Activated T-helper 2 cell treated with anti-CD3 and anti-CD28 coated beads, Interferon-gamma antibody, Interleukin-2, Interleukin-4, amounts not matched to agents 10 μg/mL and 5 μg/mL and 100 μg/mL, durations not matched to agents 14 hours and 24 hours and 36 hours (primary cell): ENCODE measurements at regions not wholly inside any gene's neighbourhood (a gene's known extent, or its start where the extent isn't known, plus 50 kb on each side); places are given as distances from the start of the nearest gene placed in this dataset.
"Not testable (repeated sequence)": the region's sequence is repeated elsewhere in the genome, so short reads cannot be mapped to it uniquely, and the experiment has no call there.

Experiments used
- DNase-seq: peaks from one replicate; pipeline ENCODE4 v3.0.0; 2021; ENCODE audit warnings: low spot score
- H3K27ac Mint-ChIP-seq: one replicate; pipeline ENCODE4 v1.8.0; 2021; ENCODE audit warnings: mixed read lengths
- H3K27me3 Mint-ChIP-seq: one replicate; pipeline ENCODE4 v1.8.0; 2021; ENCODE audit warnings: low read depth, mixed read lengths
- H3K36me3 Mint-ChIP-seq: one replicate; pipeline ENCODE4 v1.8.0; 2021; ENCODE audit warnings: low read depth, mixed read lengths
- H3K4me1 Mint-ChIP-seq: one replicate; pipeline ENCODE4 v1.8.0; 2021; ENCODE audit warnings: low read depth, mixed read lengths
- H3K4me3 Mint-ChIP-seq: one replicate; pipeline ENCODE4 v1.8.0; 2021; ENCODE audit warnings: low read depth, mild to moderate bottlenecking, moderate library complexity, mixed read lengths
- H3K9me3 Mint-ChIP-seq: one replicate; pipeline ENCODE4 v1.8.0; 2021; ENCODE audit warnings: mixed read lengths
- intact Hi-C: fragments of 100-400 bp; cut with micrococcal nuclease; formaldehyde crosslinking; loops from one replicate; pipeline ENCODE4 v1.15.1; 2023

DNA sequence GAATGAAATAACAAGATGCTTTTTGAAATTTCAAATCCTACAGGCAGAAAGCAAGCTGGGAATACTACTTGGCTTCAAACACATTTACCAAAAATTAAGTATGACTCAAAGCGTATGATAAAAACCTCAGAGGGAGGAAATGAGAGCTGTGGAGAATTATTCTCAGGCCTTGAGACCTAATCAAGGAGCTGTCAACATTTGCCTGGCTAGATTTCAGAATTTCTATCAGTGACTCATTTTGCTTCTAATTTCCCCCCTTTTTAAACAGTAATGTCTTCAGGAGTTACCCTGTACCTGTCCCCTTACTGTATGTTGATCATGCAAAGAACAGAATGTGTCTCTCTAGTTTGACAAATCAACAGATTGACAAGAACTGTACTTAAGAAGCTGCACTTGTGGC is 1324.5 kb upstream of the DDX18 start:
- H3K27me3 Mint-ChIP-seq, result no peaks in the 10 kb centered on the region
- no peak overlapping the region for H3K4me3 Mint-ChIP-seq
- H3K36me3 Mint-ChIP-seq, result no peaks in the 10 kb centered on the region
- no peak overlapping the region for H3K27ac Mint-ChIP-seq
- H3K9me3 Mint-ChIP-seq, result peaks cover 57% of the 10 kb centered on the region
- intact Hi-C loops, result no loop called here
- no peaks in the 10 kb centered on the region for H3K4me1 Mint-ChIP-seq
- no peak for DNase-seq

DNA sequence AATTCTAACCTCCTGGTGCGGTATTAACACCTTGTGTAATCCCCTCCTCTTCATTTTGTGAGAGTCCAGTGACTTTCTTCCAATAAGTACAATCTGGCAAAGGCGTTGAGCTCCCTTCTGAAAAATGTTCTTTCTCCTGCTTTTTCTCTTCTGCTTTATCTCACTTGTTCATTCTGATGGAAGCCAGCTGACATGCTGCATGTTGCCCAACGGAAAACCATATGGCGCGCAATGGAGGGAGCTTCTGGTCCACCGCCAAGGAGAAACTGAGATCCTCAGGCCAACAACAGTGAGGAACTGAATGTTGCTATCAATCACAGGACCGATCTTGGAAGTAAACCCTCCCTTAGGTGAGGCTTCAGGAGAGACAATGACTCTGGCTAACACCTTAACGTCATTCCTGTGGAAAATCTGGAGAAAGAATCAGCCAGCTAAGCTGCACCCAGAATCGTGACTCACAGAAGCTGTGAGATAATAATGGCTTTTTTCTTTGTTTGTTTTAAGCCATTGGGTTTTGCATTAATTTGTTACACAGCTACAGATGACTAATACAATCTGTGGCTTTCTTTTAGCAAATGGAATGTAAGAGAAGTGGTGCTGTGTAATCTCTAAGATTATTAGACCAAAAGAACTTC is 1323.9 kb upstream of the DDX18 start:
- intact Hi-C loops, result no loop called here
- Mint-ChIP-seq H3K27ac (no peak overlapping the region), H3K4me3 (no peak overlapping the region), H3K36me3 (no peaks in the 10 kb centered on the region), H3K4me1 (no peaks in the 10 kb centered on the region), H3K9me3 (peaks cover 55% of the 10 kb centered on the region), H3K27me3 (no peaks in the 10 kb centered on the region)
- DNase-seq, result no peak

DNA sequence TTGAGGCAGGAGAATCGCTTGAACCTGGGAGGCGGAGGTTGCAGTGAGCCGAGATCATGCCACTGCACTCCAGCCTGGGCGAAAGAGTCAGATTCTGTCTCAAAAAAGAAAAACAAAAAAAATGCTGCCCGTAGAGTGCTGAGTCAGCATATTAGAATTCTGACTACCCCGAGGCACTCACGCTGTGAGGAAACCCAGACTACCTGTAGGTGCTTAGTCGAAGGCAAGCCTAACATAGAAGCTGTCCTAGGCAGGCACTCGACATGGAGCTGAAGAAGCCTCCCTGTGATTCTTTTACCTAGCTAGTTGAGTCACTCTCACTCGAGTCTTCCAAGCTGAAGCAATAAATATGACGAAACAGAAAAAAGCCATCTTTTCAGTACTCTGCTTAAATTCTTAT is 1323.2 kb upstream of the DDX18 start:
- no peaks in the 10 kb centered on the region for H3K27me3 Mint-ChIP-seq
- no peak for DNase-seq
- peaks cover 48% of the 10 kb centered on the region for H3K9me3 Mint-ChIP-seq
- no peaks in the 10 kb centered on the region for H3K36me3 Mint-ChIP-seq
- no peak overlapping the region for H3K4me3 Mint-ChIP-seq
- no peak overlapping the region for H3K27ac Mint-ChIP-seq
- H3K4me1 Mint-ChIP-seq, result no peaks in the 10 kb centered on the region
- intact Hi-C loops, result no loop called here

- Mint-ChIP-seq H3K36me3 (no peaks in the 10 kb centered on the region), H3K4me1 (no peaks in the 10 kb centered on the region)
- intact Hi-C loops, result no loop called here
These were observed 1315.1 kb upstream of the DDX18 start for GRCh38 chr2:116499389-116499788.

DNA sequence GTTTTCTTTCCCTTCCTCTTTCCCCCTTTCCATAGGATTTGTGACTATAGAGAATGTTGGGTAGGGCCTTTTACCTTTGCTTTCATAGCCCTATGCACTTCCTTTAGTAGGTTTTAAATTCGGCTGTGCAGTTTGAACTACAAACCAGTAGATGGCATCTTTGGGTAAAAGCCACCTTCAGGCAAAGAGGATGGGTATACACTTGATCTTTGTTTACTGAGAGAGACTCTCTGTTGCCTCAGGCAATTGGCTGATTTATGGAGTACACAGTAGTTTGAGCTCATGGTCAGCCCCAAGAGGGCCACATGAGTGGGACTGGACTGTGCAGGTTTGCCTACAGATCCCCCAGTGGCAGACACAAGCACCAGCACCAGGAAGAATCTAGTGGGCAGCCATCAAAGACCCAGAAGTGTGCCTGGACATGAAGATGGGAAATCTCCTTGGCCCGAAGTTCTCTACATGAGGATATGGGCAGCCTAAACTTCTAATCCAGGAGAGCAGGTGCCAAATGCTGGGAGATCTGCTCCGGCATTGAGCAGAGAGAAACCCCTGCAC is 1304.3 kb upstream of the DDX18 start:
- Mint-ChIP-seq H3K4me3 (no peak overlapping the region), H3K9me3 (peaks cover 22% of the 10 kb centered on the region), H3K27ac (no peak overlapping the region), H3K4me1 (no peaks in the 10 kb centered on the region), H3K27me3 (no peaks in the 10 kb centered on the region), H3K36me3 (no peaks in the 10 kb centered on the region)
- no peak for DNase-seq
- intact Hi-C loops, result no loop called here

More at GRCh38 chr2:116499389-116499788, 1315.1 kb upstream of the DDX18 start:
- H3K27ac Mint-ChIP-seq, result no peak overlapping the region
- H3K4me3 Mint-ChIP-seq, result no peak overlapping the region
- no peaks in the 10 kb centered on the region for H3K27me3 Mint-ChIP-seq
- no peak for DNase-seq
- H3K9me3 Mint-ChIP-seq, result peaks cover 19% of the 10 kb centered on the region

DNA sequence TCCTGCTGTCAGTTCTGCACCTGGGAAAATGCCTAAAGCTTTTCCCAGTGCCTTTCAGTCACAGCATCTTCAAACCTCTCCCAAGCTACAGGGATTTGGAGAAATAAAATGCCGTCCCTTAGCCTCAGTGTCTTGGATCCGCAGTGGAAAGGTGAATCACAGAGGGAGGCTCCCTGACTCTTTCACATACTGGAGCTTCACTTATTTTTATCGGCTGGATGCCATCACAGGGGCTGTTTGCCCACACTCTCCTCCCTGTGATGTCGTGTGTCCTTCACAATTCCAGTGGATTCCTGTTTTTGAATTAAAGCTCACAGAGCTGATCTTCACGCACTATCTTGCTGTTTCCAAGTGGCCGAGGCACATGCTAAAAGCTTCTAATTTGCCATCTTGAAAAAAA is 1303.1 kb upstream of the DDX18 start:
- no peak overlapping the region for H3K27ac Mint-ChIP-seq
- no peaks in the 10 kb centered on the region for H3K27me3 Mint-ChIP-seq
- H3K9me3 Mint-ChIP-seq, result peaks cover 17% of the 10 kb centered on the region
- no peak for DNase-seq
- intact Hi-C loops, result no loop called here
- H3K36me3 Mint-ChIP-seq, result no peaks in the 10 kb centered on the region
- H3K4me1 Mint-ChIP-seq, result no peaks in the 10 kb centered on the region
- no peak overlapping the region for H3K4me3 Mint-ChIP-seq

GRCh38 chr2:116513991-116514390 is 1300.5 kb upstream of the DDX18 start:
- DNase-seq, result no peak
- Mint-ChIP-seq H3K27me3 (no peaks in the 10 kb centered on the region), H3K9me3 (peaks cover 13% of the 10 kb centered on the region), H3K4me1 (no peaks in the 10 kb centered on the region), H3K36me3 (no peaks in the 10 kb centered on the region), H3K27ac (no peak overlapping the region), H3K4me3 (no peak overlapping the region)
- intact Hi-C loops, result no loop called here

GRCh38 chr2:116517936-116518335 is 1296.6 kb upstream of the DDX18 start:
- Mint-ChIP-seq H3K4me1 (no peaks in the 10 kb centered on the region), H3K9me3 (peaks cover 25% of the 10 kb centered on the region), H3K27me3 (no peaks in the 10 kb centered on the region), H3K4me3 (no peak overlapping the region), H3K36me3 (no peaks in the 10 kb centered on the region), H3K27ac (no peak overlapping the region)
- DNase-seq, result no peak
- intact Hi-C loops, result no loop called here

GRCh38 chr2:116537811-116538210 is 1276.7 kb upstream of the DDX18 start:
- Mint-ChIP-seq H3K36me3 (no peaks in the 10 kb centered on the region), H3K4me1 (no peaks in the 10 kb centered on the region), H3K27me3 (no peaks in the 10 kb centered on the region), H3K4me3 (no peak overlapping the region), H3K9me3 (peaks cover 46% of the 10 kb centered on the region), H3K27ac (no peak overlapping the region)
- intact Hi-C loops, result no loop called here
- DNase-seq, result no peak

DNA sequence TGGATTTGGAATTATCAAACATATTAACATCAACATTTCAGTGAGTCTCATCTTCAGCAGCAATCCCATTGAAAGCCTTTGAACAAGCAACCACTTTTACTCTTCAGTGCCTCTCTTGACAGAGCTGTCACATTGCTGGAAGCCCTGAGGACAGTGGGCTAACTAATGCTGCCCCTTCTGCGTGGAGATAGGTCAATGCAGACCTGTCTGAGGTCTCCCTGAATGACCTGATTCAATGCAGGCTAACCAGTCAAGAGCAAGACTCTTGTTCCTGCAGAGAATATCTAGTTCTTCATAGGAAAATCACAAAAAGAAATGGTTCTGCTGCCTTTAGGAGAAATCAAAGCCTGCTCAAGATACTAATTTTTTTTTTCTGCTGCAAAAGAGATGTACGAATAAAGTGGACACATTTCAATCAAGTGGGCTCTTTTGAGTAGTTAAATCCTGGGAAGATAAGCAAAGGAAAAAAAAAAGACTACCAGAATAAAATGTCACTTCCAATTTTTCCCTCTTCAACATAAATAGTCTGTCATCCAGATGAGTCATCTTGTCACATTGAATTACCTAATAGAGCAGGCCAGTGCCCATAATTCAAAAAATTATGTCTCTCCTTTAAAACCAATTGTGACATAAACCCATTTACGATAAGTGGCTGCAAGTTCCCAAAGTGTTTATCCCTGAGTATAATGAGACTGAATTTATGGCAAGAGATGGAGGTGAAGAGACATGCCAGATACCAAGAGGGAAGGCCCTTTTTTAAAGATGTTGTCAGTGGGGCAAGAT is 1269.0 kb upstream of the DDX18 start:
- no peak for DNase-seq
- intact Hi-C loops, result no loop called here
- H3K27me3 Mint-ChIP-seq, result no peaks in the 10 kb centered on the region
- H3K9me3 Mint-ChIP-seq, result peaks cover 35% of the 10 kb centered on the region
- H3K36me3 Mint-ChIP-seq, result no peaks in the 10 kb centered on the region
- H3K27ac Mint-ChIP-seq, result no peak overlapping the region
- no peak overlapping the region for H3K4me3 Mint-ChIP-seq
- no peaks in the 10 kb centered on the region for H3K4me1 Mint-ChIP-seq

DNA sequence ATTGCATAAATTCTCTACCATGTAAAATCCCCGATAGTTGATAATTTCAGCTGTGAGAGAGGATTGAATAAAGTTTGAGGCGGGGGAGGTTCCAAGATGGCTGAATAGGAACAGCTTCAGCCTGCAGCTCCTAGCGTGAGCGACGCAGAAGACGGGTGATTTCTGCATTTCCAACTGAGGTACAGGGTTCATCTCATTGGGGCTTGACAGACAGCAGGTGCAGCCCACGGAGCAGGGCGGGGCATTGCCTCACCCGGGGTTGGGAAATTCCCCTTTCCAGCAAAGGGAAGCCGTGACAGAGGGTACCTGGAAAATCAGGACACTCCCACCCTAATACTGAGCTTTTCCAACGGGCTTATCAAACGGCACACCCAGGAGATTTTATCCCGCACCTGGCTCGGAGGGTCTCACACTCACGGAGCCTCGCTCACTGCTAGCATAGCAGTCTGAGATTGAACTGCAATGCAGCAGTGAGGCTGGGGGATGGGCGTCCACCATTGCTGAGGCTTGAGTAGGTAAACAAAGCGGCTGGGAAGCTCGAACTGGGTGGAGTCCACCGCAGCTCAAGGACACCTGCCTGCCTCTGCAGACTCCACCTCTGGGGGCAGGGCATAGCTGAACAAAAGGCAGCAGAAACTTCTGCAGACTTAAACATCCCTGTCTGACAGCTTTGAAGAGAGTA is 1261.6 kb upstream of the DDX18 start:
- H3K27me3 Mint-ChIP-seq, H3K4me1 Mint-ChIP-seq, H3K4me3 Mint-ChIP-seq, H3K36me3 Mint-ChIP-seq, H3K27ac Mint-ChIP-seq, intact Hi-C loops, DNase-seq: not testable (repeated sequence)
- H3K9me3 Mint-ChIP-seq, result peaks cover 48% of the 10 kb centered on the region

DNA sequence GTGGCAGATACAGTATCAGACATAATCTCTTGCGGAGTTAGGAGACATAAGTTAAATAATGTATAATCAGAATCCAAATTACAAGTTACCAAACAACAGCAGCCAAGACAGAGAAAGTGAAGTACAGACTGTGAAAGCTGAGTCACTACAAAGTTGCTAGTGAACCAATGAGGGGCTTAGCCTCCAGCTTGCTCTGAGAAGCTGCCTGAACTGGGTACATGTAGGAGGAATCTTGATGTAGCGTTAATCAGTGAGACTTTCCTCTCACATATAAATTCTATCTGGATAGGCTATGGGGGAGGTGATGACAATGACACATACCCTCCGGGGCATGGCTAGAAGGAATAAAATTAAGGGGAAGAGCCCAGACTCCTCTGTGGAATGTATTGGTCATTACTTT is 1234.3 kb upstream of the DDX18 start:
- intact Hi-C loops, result no loop called here
- Mint-ChIP-seq H3K9me3 (peaks cover 38% of the 10 kb centered on the region), H3K36me3 (no peaks in the 10 kb centered on the region), H3K4me1 (no peaks in the 10 kb centered on the region), H3K4me3 (no peak overlapping the region), H3K27ac (no peak overlapping the region), H3K27me3 (no peaks in the 10 kb centered on the region)
- no peak for DNase-seq

DNA sequence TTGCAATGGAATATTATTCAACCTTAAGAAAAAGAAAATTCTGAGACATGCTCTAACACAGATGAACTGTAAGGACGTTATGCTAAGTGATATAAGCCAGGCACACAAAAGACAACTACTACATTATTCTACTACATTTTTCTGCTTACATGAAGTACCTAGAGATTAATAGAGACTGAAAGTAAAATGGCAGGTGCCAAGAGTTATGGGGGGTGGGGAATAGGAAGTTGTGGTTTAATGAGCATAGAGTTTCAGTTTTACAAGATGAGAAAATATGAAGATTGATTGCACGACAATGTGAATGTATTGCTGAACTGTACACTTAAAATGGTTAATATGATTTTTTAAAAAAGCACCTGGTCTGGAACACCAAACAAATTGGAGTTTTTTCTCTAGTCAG is 1231.6 kb upstream of the DDX18 start:
- H3K4me3 Mint-ChIP-seq, result no peak overlapping the region
- no peaks in the 10 kb centered on the region for H3K36me3 Mint-ChIP-seq
- peaks cover 40% of the 10 kb centered on the region for H3K9me3 Mint-ChIP-seq
- H3K27me3 Mint-ChIP-seq, result no peaks in the 10 kb centered on the region
- intact Hi-C loops, result no loop called here
- no peaks in the 10 kb centered on the region for H3K4me1 Mint-ChIP-seq
- no peak for DNase-seq
- no peak overlapping the region for H3K27ac Mint-ChIP-seq
